Upper lobe of left lung (tissue), 6 donors: ENCODE measurements at regions not wholly inside any gene's neighbourhood (a gene's known extent, or its start where the extent isn't known, plus 50 kb on each side); places are given as distances from the start of the nearest gene placed in this dataset.

ENCODE experiments used
- ATAC-seq, 2 donors: fragments of 200-7000 bp; cut with Tn5 transposase; one replicate each; pipeline ENCODE4 v1.9.1; 2022; ENCODE audit warnings: mild to moderate bottlenecking in 2 of 2, moderate library complexity in 2 of 2; ENCODE audit not compliant: low FRiP score in 2 of 2
- DNase-seq, 2 donors: peaks; one replicate each; pipeline ENCODE4 v3.0.0-alpha.2; 2019 to 2020
- H3K27ac ChIP-seq, 4 donors: fragments of 200-600 bp; sonication (generic); one replicate each; pipeline ENCODE4 v1.5.1; 2016 to 2019
- H3K27me3 ChIP-seq, 4 donors: fragments of 200-600 bp; sonication (generic); one replicate each; pipeline ENCODE4 v1.5.1; 2017 to 2019
- H3K36me3 ChIP-seq, 4 donors: fragments of 200-600 bp; sonication (generic); one replicate each; pipeline ENCODE4 v1.5.1; 2016 to 2019
- H3K4me1 ChIP-seq, 4 donors: fragments of 200-600 bp; sonication (generic); one replicate each; pipeline ENCODE4 v1.5.1; 2018 to 2019
- H3K4me3 ChIP-seq, 4 donors: fragments of 200-600 bp; sonication (generic); one replicate each; pipeline ENCODE4 v1.5.1; 2017 to 2019; ENCODE audit warnings: mild to moderate bottlenecking in 2 of 4, moderate library complexity in 1 of 4
- H3K9me3 ChIP-seq, 4 donors: fragments of 200-600 bp; sonication (generic); one replicate each; pipeline ENCODE4 v1.5.1; 2018 to 2019
- EP300 ChIP-seq, 4 donors: sonication (generic); formaldehyde crosslinking; IDR thresholded peaks; one replicate each; pipeline ENCODE4 v1.5.1; 2017; ENCODE audit warnings: antibody characterized with exemption in 4 of 4, control low read depth in 2 of 4
- POLR2A ChIP-seq, 4 donors: fragments of 450-650 bp; IDR thresholded peaks; one replicate each; pipeline ENCODE4 v1.5.1; 2016 to 2017; ENCODE audit warnings: antibody characterized with exemption in 4 of 4, mild to moderate bottlenecking in 2 of 4
- POLR2AphosphoS5 ChIP-seq, 2 donors: sonication (generic); formaldehyde crosslinking; IDR thresholded peaks; one replicate each; pipeline ENCODE4 v1.5.1; 2017; ENCODE audit warnings: antibody characterized with exemption in 2 of 2
- WGBS, 2 donors: methylation state at CpG; one replicate each; pipeline ENCODE4 v1.1.5; 2017 to 2018; 5-methylcytosine and 5-hydroxymethylcytosine counted together
- TF ChIP-seq, protein P1 (sequence below), 6 experiments: fragments of 450-650 bp in 4 of 6; fragments of 200-600 bp in 2 of 6; sonication (generic) in 2 of 6; IDR thresholded peaks; one replicate each; pipeline ENCODE4 v1.5.1; 2016 to 2019; ENCODE audit warnings: antibody characterized with exemption in 6 of 6
- donor health status: DM: no; HTN: no; CAD: no; lungs with moderate emphysema.
- donor health status: DM: no; HTN: yes; CAD: no; lungs with severe emphysema.

- Histone ChIP-seq H3K4me1 (no peaks in the 10 kb centered on the region), H3K4me3 (no peak overlapping the region), H3K27ac (no peak overlapping the region), H3K36me3 (peaks cover 6 to 64% (median 25%) of the 10 kb centered on the region in 4 donors), H3K27me3 (no peaks in the 10 kb centered on the region), H3K9me3 (no peaks in the 10 kb centered on the region)
- TF ChIP-seq EP300 (IDR thresholded peaks at IDR 0.05) = no peak
- TF ChIP-seq POLR2A (IDR thresholded peaks at IDR 0.05) = no peak
- no peak for DNase-seq
- ATAC-seq = no peak
- 96 to 97% methylated on average over 4 of the region's 4 CpGs for WGBS, 2 donors
These were observed 96.9 kb downstream of the SYNE3 start for GRCh38 chr14:95419569-95419968.

- TF ChIP-seq POLR2AphosphoS5 (IDR thresholded peaks at IDR 0.05) (no peak), EP300 (IDR thresholded peaks at IDR 0.05) (no peak), POLR2A (IDR thresholded peaks at IDR 0.05) (no peak)
- TF ChIP-seq, protein P1, sequence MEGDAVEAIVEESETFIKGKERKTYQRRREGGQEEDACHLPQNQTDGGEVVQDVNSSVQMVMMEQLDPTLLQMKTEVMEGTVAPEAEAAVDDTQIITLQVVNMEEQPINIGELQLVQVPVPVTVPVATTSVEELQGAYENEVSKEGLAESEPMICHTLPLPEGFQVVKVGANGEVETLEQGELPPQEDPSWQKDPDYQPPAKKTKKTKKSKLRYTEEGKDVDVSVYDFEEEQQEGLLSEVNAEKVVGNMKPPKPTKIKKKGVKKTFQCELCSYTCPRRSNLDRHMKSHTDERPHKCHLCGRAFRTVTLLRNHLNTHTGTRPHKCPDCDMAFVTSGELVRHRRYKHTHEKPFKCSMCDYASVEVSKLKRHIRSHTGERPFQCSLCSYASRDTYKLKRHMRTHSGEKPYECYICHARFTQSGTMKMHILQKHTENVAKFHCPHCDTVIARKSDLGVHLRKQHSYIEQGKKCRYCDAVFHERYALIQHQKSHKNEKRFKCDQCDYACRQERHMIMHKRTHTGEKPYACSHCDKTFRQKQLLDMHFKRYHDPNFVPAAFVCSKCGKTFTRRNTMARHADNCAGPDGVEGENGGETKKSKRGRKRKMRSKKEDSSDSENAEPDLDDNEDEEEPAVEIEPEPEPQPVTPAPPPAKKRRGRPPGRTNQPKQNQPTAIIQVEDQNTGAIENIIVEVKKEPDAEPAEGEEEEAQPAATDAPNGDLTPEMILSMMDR (IDR thresholded peaks at IDR 0.05) = no peak
- Histone ChIP-seq H3K27me3 (no peaks in the 10 kb centered on the region), H3K4me3 (no peak overlapping the region), H3K36me3 (peaks cover 6 to 61% (median 26%) of the 10 kb centered on the region in 4 donors), H3K9me3 (no peaks in the 10 kb centered on the region), H3K4me1 (no peaks in the 10 kb centered on the region), H3K27ac (no peak overlapping the region)
- ATAC-seq (no peak), DNase-seq (no peak)
- 93 to 96% methylated on average over 2 to 3 of the region's 3 CpGs for WGBS, 2 donors
These were observed 97.6 kb downstream of the SYNE3 start for GRCh38 chr14:95418858-95419257.

GRCh38 chr14:95417492-95417891, 97.8 kb upstream of the CLMN start:
- H3K36me3 ChIP-seq = peaks cover 6 to 55% (median 27%) of the 10 kb centered on the region in 4 donors
- no peaks in the 10 kb centered on the region for H3K9me3 ChIP-seq
- TF ChIP-seq POLR2A (IDR thresholded peaks at IDR 0.05) (no peak), EP300 (IDR thresholded peaks at IDR 0.05) (no peak), POLR2AphosphoS5 (IDR thresholded peaks at IDR 0.05) (no peak)
- TF ChIP-seq, protein P1 (IDR thresholded peaks at IDR 0.05) = no peak
- H3K27ac ChIP-seq = no peak overlapping the region
- ATAC-seq (no peak), DNase-seq (peak in 1 of 2 donors; percentile 46)
- no peaks in the 10 kb centered on the region for H3K4me1 ChIP-seq
- no peaks in the 10 kb centered on the region for H3K27me3 ChIP-seq
- no peak overlapping the region for H3K4me3 ChIP-seq
- WGBS, 2 donors = 89 to 91% methylated on average over 7 of the region's 7 CpGs

GRCh38 chr14:95415993-95416392, 96.3 kb upstream of the CLMN start:
- no peaks in the 10 kb centered on the region for H3K9me3 ChIP-seq
- TF ChIP-seq POLR2AphosphoS5 (IDR thresholded peaks at IDR 0.05) = no peak
- no peak for TF ChIP-seq EP300 (IDR thresholded peaks at IDR 0.05)
- no peak for TF ChIP-seq POLR2A (IDR thresholded peaks at IDR 0.05)
- TF ChIP-seq, protein P1 (IDR thresholded peaks at IDR 0.05) = no peak
- WGBS, 2 donors = 85 to 91% methylated on average over 8 of the region's 8 CpGs
- ATAC-seq (no peak), DNase-seq (no peak)
- H3K36me3 ChIP-seq = peaks cover 6 to 40% (median 24%) of the 10 kb centered on the region in 4 donors
- H3K4me3 ChIP-seq = no peak overlapping the region
- no peaks in the 10 kb centered on the region for H3K4me1 ChIP-seq
- H3K27me3 ChIP-seq = no peaks in the 10 kb centered on the region
- no peak overlapping the region for H3K27ac ChIP-seq

GRCh38 chr14:95413289-95414215, 93.8 kb upstream of the CLMN start:
- ATAC-seq = no peak
- Histone ChIP-seq H3K27ac (no peak overlapping the region), H3K36me3 (peaks cover 6 to 32% (median 20%) of the 10 kb centered on the region in 4 donors), H3K4me3 (no peak overlapping the region), H3K4me1 (no peaks in the 10 kb centered on the region), H3K9me3 (no peaks in the 10 kb centered on the region), H3K27me3 (no peaks in the 10 kb centered on the region)
- TF ChIP-seq, protein P1 (IDR thresholded peaks at IDR 0.05) = no peak
- TF ChIP-seq EP300 (IDR thresholded peaks at IDR 0.05) (no peak), POLR2AphosphoS5 (IDR thresholded peaks at IDR 0.05) (no peak), POLR2A (IDR thresholded peaks at IDR 0.05) (no peak)
- no peak for DNase-seq
- WGBS, 2 donors = 76 to 83% methylated on average over 8 to 10 of the region's 11 CpGs
